ENCODE measurements at regions not wholly inside any gene's neighbourhood (a gene's known extent, or its start where the extent isn't known, plus 50 kb on each side); places are given as distances from the start of the nearest gene placed in this dataset.

DNA sequence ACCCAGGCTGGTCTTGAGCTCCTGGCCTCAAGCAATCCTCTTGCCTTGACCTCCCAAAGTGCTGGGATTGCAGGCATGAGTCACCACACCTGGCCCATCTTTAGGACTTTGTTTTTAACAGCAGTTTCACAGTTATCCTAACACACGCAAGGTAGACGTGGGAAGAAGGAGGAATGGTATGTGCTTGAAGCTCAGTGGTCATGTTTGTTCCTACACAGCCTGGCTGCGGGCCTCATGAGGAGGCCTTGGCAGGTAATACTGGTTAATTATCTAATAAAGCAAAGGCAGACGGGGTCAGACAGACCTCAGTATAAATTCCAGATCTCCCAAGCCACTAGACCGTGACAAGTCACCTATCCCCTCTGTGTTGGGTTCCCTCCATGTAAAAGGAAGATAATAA is 271.8 kb downstream of the PCNX1 start:
- no peak for TF ChIP-seq CTCF (IDR thresholded peaks at IDR 0.05; ENCODE audit: low read length, missing control alignments)
- no peak overlapping the region for H3K4me3 ChIP-seq (replicated peaks; ENCODE audit: low read depth, low read length)
- no peak for DNase-seq (ENCODE audit: low read depth)

DNA sequence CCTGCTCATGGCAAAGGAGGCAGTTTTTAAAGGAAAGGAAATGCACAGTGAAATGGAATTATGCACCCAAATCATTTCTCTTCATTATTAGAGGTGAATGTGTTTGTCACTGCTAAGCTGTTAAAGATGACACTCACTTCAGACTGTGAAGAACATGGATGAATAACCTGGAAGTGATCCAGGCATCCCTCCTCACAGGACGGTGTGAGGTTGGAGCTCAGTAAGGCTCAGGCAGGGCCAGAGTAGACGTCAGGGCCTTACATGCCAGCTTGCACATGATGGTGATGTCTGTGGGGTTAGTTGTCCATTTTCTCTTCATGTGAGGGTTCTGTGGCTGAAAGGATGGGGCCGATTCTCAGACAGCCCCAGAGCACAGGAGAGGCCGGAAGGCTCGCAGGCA is 273.1 kb downstream of the PCNX1 start:
- no peak for DNase-seq (ENCODE audit: low read depth)
- H3K4me3 ChIP-seq (replicated peaks; ENCODE audit: low read depth, low read length) = no peak overlapping the region
- TF ChIP-seq CTCF (IDR thresholded peaks at IDR 0.05; ENCODE audit: low read length, missing control alignments) = no peak

DNA sequence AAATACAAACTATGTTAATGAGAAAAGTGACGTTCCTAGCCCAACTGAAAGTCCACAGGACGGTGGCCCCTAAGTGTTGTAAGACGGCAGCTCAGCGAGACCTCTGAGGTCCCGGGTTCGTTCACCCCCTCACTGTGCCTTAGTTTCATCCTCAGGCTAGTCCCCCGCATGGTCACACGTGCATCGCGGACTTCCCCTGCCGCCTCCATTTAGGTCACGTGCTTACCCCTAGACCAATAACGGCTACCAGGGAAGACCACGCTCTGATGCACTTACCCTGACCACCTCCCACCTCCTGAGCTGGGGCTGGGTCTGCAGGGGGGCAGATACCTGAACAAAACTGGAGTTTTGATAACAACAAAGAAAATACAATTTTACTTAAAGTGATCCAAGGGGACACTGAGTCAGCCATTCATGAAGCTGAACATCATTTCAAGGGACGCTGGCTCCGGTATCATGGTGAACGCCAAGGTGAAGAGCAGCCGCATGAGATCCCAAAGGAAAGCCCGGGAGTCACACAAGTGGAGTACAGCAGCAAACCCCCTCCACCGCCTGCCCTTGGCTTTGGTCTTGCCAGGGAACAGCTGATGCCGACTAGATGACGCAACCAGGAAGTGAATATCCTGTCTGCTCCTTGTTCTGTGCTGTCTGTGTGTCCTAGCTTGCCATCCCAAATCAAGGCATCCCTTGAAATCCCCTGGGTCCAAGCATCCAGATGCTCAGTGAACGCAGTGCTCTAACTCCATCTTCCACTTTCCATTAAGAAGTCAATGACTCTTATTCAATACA is 274.1 kb downstream of the PCNX1 start:
- DNase-seq (ENCODE audit: low read depth) = peak; percentile 55
- H3K4me3 ChIP-seq (replicated peaks; ENCODE audit: low read depth, low read length) = no peak overlapping the region
- TF ChIP-seq CTCF (IDR thresholded peaks at IDR 0.05; ENCODE audit: low read length, missing control alignments) = no peak

GRCh38 chr14:71183876-71184689 is 276.8 kb downstream of the PCNX1 start:
- no peak overlapping the region for H3K4me3 ChIP-seq (replicated peaks; ENCODE audit: low read depth, low read length)
- TF ChIP-seq CTCF (IDR thresholded peaks at IDR 0.05; ENCODE audit: low read length, missing control alignments) = no peak
- DNase-seq (ENCODE audit: low read depth) = no peak

DNA sequence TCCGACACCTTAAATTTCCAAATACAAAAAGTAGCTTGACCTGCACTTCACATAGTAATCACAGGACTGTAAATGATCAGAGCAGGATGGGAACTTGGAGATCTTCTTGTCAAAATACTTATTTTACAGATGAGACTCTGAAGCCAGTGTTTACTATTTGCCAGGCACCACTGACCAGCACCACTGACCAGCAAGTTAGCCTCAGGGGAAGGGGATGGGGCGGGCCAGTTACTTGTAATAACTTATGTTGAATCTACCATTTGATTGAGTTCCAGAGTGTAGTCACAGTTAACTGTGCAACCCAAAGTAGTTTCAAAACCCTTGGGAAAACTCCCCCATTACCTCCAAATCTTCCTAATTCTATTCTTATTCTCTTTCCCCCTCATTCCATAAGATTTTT is 278.4 kb downstream of the PCNX1 start:
- no peak for DNase-seq (ENCODE audit: low read depth)
- H3K4me3 ChIP-seq (replicated peaks; ENCODE audit: low read depth, low read length) = no peak overlapping the region
- no peak for TF ChIP-seq CTCF (IDR thresholded peaks at IDR 0.05; ENCODE audit: low read length, missing control alignments)

DNA sequence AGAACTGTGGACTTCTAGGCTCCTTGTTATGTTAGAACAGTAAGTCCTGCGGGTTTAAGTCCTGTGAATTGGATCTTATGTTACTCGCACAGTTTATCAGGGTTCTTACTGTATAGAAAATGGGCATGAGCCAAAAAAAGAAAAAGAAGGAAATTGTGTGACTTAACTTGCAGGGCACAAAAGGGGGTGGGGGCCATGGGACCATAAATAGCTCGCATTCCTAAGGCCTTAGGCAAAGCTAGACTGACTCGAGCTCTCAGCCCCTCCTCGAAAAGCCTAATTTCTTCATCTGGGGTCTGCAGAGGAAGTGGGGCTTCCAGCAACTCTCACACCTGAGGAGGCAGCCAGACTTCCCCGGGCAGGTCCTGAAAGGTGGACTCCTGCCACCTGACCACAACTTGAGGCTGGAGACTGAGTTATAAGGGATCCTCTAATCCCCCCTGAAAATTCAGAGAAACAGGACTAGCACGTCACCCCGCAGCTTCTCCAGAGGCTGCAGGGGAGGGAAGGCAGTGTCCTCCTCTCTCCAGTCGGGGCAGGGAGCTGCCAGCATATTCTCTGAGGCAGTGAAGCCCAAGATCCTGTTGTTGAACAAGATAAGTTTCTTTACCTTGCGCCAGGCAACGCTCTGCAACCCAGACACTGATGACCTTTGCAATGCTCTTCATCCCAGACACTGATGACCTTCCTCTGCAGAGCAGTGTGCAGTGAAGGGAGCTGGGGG is 280.5 kb downstream of the PCNX1 start:
- no peak overlapping the region for H3K4me3 ChIP-seq (replicated peaks; ENCODE audit: low read depth, low read length)
- peak; percentile 45 for DNase-seq (ENCODE audit: low read depth)
- TF ChIP-seq CTCF (IDR thresholded peaks at IDR 0.05; ENCODE audit: low read length, missing control alignments) = no peak

All from fibroblast of pulmonary artery (primary cell).